SU-DHL-6 (cell line): ENCODE measurements at regions not wholly inside any gene's neighbourhood (a gene's known extent, or its start where the extent isn't known, plus 50 kb on each side); places are given as distances from the start of the nearest gene placed in this dataset.

ENCODE experiments used
- H2AFZ ChIP-seq: fragments of 200-600 bp; sonication (generic); 2 replicates; pipeline ENCODE4 v1.6.1; 2014; ENCODE audit warnings: low read depth, mild to moderate bottlenecking, moderate library complexity, mixed read lengths, antibody characterized with exemption, low read length; ENCODE audit not compliant: severe bottlenecking
- H3F3A ChIP-seq: fragments of 200-600 bp; shearing (Covaris generic); 2 replicates; pipeline ENCODE4 v1.6.0; 2016; ENCODE audit warnings: antibody characterized with exemption, mild to moderate bottlenecking; ENCODE audit not compliant: insufficient read depth
- H3K27ac ChIP-seq: fragments of 200-600 bp; sonication (generic); 2 replicates; pipeline ENCODE4 v1.5.1; 2016; ENCODE audit warnings: low read depth, mild to moderate bottlenecking, low read length, moderate library complexity, mixed read lengths
- H3K27me3 ChIP-seq: fragments of 200-600 bp; sonication (generic), shearing (Covaris generic); 2 replicates; pipeline ENCODE4 v1.6.0; 2014; ENCODE audit warnings: mild to moderate bottlenecking, low read length
- H3K36me3 ChIP-seq: fragments of 200-600 bp; sonication (generic); 2 replicates; pipeline ENCODE4 v1.6.1; 2014; ENCODE audit warnings: mild to moderate bottlenecking, low read length, mixed read lengths
- H3K4me2 ChIP-seq: fragments of 300-600, 200-600 bp; shearing (Covaris generic), sonication (generic); 2 replicates; pipeline ENCODE4 v1.6.0; 2014; ENCODE audit warnings: low read length, low read depth, mild to moderate bottlenecking; ENCODE audit not compliant: poor library complexity, severe bottlenecking
- H3K4me3 ChIP-seq: fragments of 200-600 bp; sonication (generic); 2 replicates; pipeline ENCODE4 v1.5.1; 2014; ENCODE audit warnings: antibody characterized with exemption, low read length, mild to moderate bottlenecking, mixed read lengths; ENCODE audit not compliant: insufficient read depth, poor library complexity, severe bottlenecking
- H3K79me2 ChIP-seq: fragments of 200-600 bp; sonication (generic); 2 replicates; pipeline ENCODE4 v1.6.1; 2014; ENCODE audit warnings: mild to moderate bottlenecking, low read length, moderate library complexity; ENCODE audit not compliant: insufficient read depth
- H3K9ac ChIP-seq: fragments of 200-600 bp; sonication (generic); 2 replicates; pipeline ENCODE4 v1.7.0; 2014; ENCODE audit warnings: mild to moderate bottlenecking, low read length
- H3K9me2 ChIP-seq: fragments of 200-600 bp; sonication (generic); replicated peaks from 2 replicates; pipeline ENCODE4 v1.6.1; 2014; ENCODE audit warnings: low read length; ENCODE audit not compliant: insufficient read depth
- H3K9me3 ChIP-seq: fragments of 200-600 bp; sonication (generic); 2 replicates; pipeline ENCODE4 v1.6.1; 2014; ENCODE audit warnings: low read length, mixed read lengths; ENCODE audit not compliant: insufficient read depth
- H4K20me1 ChIP-seq: fragments of 200-600 bp; sonication (generic); 2 replicates; pipeline ENCODE4 v1.6.1; 2014; ENCODE audit warnings: low read depth, mild to moderate bottlenecking, antibody characterized with exemption, low read length, moderate library complexity, mixed read lengths
- CTCF ChIP-seq: fragments of 200-600 bp; sonication (generic); IDR thresholded peaks from one replicate; pipeline ENCODE4 v1.5.1; 2017; ENCODE audit warnings: antibody characterized with exemption, mild to moderate bottlenecking, low read length, moderate library complexity; ENCODE audit not compliant: insufficient read depth, poor library complexity, severe bottlenecking
- EZH2phosphoT487 ChIP-seq: fragments of 200-600 bp; sonication (generic), shearing (Covaris generic); conservative IDR thresholded peaks from 2 replicates; pipeline ENCODE4 v1.6.1; 2018; ENCODE audit warnings: mild to moderate bottlenecking, antibody characterized with exemption, low read length, moderate library complexity, mixed read lengths

GRCh38 chr2:215847718-215848117 is 165.6 kb downstream of the MREG start:
- Histone ChIP-seq H3K9me3 (no peaks in the 10 kb centered on the region), H4K20me1 (no peaks in the 10 kb centered on the region), H3K4me2 (no peak overlapping the region), H3K9me2 (no peaks in the 10 kb centered on the region), H3K4me3 (no peak overlapping the region), H3K27ac (no peak overlapping the region), H3K27me3 (no peaks in the 10 kb centered on the region), H3K9ac (no peak overlapping the region), H3K36me3 (no peaks in the 10 kb centered on the region), H2AFZ (no peak overlapping the region), H3K79me2 (no peaks in the 10 kb centered on the region), H3F3A (no peaks in the 10 kb centered on the region)
- TF ChIP-seq EZH2phosphoT487 (no peak), CTCF (no peak)

- no peak overlapping the region for H2AFZ ChIP-seq
- H3K27me3 ChIP-seq: no peaks in the 10 kb centered on the region
- H3K9me2 ChIP-seq: no peaks in the 10 kb centered on the region
- H3K9ac ChIP-seq: no peak overlapping the region
- H3K27ac ChIP-seq: no peak overlapping the region
- no peak overlapping the region for H3K4me3 ChIP-seq
- no peaks in the 10 kb centered on the region for H3F3A ChIP-seq
- H3K4me2 ChIP-seq: no peak overlapping the region
- no peaks in the 10 kb centered on the region for H4K20me1 ChIP-seq
- no peaks in the 10 kb centered on the region for H3K79me2 ChIP-seq
- no peaks in the 10 kb centered on the region for H3K36me3 ChIP-seq
- H3K9me3 ChIP-seq: no peaks in the 10 kb centered on the region
- TF ChIP-seq CTCF (no peak), EZH2phosphoT487 (no peak)
Measured at GRCh38 chr2:215847056-215847455, 166.3 kb downstream of the MREG start.

- no peaks in the 10 kb centered on the region for H4K20me1 ChIP-seq
- no peaks in the 10 kb centered on the region for H3K79me2 ChIP-seq
- no peaks in the 10 kb centered on the region for H3K9me2 ChIP-seq
- H3K4me3 ChIP-seq: no peak overlapping the region
- H3K9ac ChIP-seq: no peak overlapping the region
- H3K36me3 ChIP-seq: no peaks in the 10 kb centered on the region
- no peak overlapping the region for H2AFZ ChIP-seq
- H3K27me3 ChIP-seq: no peaks in the 10 kb centered on the region
- H3K27ac ChIP-seq: no peak overlapping the region
- no peaks in the 10 kb centered on the region for H3F3A ChIP-seq
- TF ChIP-seq CTCF: no peak
- no peak for TF ChIP-seq EZH2phosphoT487
- H3K9me3 ChIP-seq: no peaks in the 10 kb centered on the region
- no peak overlapping the region for H3K4me2 ChIP-seq
Measured at GRCh38 chr2:215845839-215846586, 167.3 kb downstream of the MREG start.
